HG03565 (cell line): ENCODE measurements at regions not wholly inside any gene's neighbourhood (a gene's known extent, or its start where the extent isn't known, plus 50 kb on each side); places are given as distances from the start of the nearest gene placed in this dataset.
"Not testable (repeated sequence)": the region's sequence is repeated elsewhere in the genome, so short reads cannot be mapped to it uniquely, and the experiment has no call there.

Source experiments
- ATAC-seq: cut with Tn5 transposase; IDR thresholded peaks from one replicate; pipeline ENCODE4 v1.9.1; 2021; ENCODE audit warnings: mild to moderate bottlenecking, moderate library complexity; ENCODE audit not compliant: unreplicated experiment

DNA sequence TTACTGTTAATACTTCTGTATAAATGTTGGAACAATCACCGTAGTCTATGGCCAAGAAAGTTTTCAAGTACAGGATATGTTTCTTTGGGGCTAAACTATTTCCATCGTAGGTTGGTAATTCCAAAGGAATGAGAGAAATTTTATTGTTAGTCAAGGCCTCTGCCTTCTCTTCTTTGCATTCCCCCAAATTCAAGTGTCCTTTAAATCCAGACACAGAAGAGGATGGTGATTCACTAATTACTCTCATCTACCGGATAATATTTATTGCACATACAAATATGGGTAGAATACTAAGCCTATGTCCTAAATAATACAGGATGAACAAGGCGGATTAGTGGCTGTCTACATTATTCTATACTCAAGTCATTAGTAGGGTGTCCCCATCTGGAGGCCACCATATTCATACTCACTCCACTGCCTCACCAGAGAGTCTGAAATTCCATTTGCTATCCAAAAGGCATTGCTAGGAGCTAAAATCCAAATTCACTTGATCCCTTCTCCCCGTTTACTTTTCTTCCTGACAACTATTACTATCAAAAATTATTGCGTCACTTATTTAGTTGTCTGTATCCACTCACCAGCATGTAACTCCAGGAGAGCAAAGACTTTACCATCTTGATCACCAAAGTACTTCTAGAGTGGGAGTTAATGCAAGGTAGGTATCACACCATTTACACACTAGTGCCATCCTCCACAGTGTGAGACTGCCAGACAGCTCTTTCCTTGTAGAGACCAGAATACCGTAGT, 82.4 kb upstream of the SGCG start:
- ATAC-seq, result no peak

DNA sequence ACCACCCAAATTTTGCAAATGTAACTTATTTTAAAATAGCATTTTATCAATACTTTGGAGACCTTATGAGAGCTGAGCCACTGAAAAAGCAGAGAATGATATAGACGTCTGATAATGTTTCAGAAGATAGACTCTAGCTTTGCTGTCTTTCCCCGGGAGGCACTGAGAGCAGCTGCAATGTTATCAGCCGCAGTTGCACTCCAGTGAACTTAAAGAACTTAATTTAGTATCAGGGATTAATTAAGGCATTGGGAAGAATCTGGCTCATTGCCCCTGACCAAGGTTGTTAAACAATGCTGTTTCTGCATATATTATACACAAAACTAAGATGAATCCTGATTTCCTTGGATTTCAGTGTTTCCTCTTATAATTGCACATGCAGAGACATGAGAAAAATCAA, 75.7 kb upstream of the SGCG start:
- ATAC-seq, result no peak

DNA sequence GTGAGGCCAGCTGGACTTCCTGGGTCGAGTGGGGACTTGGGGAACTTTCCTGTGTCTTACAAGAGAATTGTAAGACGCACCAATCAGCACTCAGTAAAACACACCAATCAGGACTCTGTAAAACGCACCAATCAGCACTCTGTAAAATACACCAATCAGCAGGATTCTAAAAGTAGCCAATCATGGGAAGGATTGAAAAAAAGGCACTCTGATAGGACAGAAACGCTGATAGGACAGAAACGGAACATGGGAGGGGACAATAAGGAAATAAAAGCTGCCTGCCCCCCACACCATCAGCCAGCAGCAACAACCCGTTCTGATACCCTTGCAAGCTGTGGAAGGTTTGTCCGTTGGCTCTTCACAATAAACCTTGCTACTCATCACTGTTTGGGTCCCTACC, 73.1 kb upstream of the SGCG start:
- no peak for ATAC-seq

DNA sequence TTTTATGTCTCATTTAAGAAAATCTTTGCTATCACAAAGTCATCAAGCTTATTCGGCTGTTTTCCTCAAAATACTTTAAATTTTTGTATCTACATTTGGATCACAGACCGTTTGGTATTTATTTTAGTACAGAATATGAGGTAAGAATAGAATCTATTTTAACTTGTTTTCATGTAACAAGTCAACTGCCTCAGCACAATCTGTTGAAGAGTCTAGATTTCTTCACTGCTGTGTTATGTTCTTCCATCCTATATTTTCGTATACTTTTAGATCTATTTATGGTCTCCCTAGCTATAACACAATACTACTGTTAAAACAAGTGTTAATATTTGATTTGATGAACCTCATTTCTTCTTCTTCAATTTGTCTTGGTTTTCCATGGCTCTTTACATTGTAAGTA, 61.6 kb upstream of the SGCG start:
- no peak for ATAC-seq

DNA sequence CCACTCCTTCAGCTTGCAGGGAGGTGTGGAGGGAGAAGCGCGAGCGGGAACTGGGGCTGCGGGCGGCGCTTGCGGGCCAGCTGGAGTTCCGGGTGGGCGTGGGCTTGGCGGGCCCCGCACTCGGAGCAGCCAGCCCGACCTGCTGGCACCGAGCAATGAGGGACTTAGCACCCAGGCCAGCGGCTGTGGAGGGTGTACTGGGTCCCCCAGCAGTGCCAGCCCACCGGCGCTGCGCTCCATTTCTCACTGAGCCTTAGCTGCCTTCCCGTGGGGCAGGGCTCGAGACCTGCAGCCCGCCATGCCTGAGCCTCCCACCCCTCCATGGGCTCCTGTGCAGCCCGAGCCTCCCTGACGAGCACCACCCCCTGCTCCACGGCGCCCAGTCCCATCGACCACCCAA, 53.2 kb upstream of the SGCG start:
- not testable (repeated sequence) for ATAC-seq

DNA sequence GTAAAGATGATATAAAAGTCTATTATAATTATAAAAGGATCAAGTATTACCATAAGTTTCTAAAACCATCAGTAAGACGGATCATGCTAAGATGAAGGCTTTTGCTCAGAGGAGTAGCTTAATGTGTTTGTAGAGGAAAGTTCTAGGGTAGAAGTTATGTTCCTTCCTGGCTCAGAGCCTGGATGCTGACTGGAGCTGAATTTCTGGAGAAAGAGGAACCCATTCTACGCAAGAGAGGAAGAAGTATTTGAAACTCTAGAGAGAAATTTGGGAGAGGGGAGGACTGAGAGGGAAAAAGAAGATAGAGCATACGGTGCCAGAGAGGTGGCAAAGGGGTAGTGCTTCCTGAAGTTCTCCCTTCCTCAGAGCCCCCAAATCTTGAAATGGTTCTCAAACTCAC, 51.4 kb upstream of the SGCG start:
- no peak for ATAC-seq
